ENCODE measurements at regions not wholly inside any gene's neighbourhood (a gene's known extent, or its start where the extent isn't known, plus 50 kb on each side); places are given as distances from the start of the nearest gene placed in this dataset.

- TF ChIP-seq CTCF (conservative IDR thresholded peaks at IDR 0.05; ENCODE audit: low read depth in 2 of 2) (no peak), ETS1 (IDR thresholded peaks at IDR 0.05) (no peak), POLR2AphosphoS5 (IDR thresholded peaks at IDR 0.05; ENCODE audit: low read depth) (no peak), STAT1 (IDR thresholded peaks at IDR 0.05; ENCODE audit: unreplicated experiment) (no peak), EZH2phosphoT487 (IDR thresholded peaks at IDR 0.05; ENCODE audit: unreplicated experiment) (no peak), CREB1 (CRISPR knock-in tag; IDR thresholded peaks at IDR 0.05; ENCODE audit: low read depth) (no peak)
Measured at GRCh38 chr14:39765676-39766075, 333.4 kb upstream of the FBXO33 start (continued).

- no peaks in the 10 kb centered on the region for H3F3A ChIP-seq (replicated peaks; ENCODE audit: low read depth)
- H2AFZ ChIP-seq: no peak overlapping the region
- H3K79me2 ChIP-seq (replicated peaks; ENCODE audit: insufficient read depth): no peaks in the 10 kb centered on the region
- no peaks in the 10 kb centered on the region for H3K27me3 ChIP-seq (ENCODE audit: insufficient read depth)
- Mint-ChIP-seq H3K9me3 (no peaks in the 10 kb centered on the region), H3K27me3 (ENCODE audit: insufficient read depth, low read depth, poor library complexity) (no peaks in the 10 kb centered on the region), H3K4me3 (no peak overlapping the region), H3K36me3 (ENCODE audit: low read depth) (no peaks in the 10 kb centered on the region), H3K4me1 (no peaks in the 10 kb centered on the region), H3K27ac (no peak overlapping the region)
- no peak for ATAC-seq
- no peaks in the 10 kb centered on the region for H3K36me3 ChIP-seq (ENCODE audit: insufficient read depth)
- H3K4me2 ChIP-seq: no peak overlapping the region
- H3K9me2 ChIP-seq (ENCODE audit: insufficient read depth): no peaks in the 10 kb centered on the region
- H3K4me1 ChIP-seq (ENCODE audit: insufficient read depth): no peaks in the 10 kb centered on the region
- no peak for DNase-seq (ENCODE audit: low spot score)
- H4K20me1 ChIP-seq (replicated peaks; ENCODE audit: insufficient read depth): no peaks in the 10 kb centered on the region
- no peak overlapping the region for H3K4me3 ChIP-seq
- H3K27ac ChIP-seq (ENCODE audit: low read depth): no peak overlapping the region
- no peak for TF ChIP-seq CTCF (conservative IDR thresholded peaks at IDR 0.05; ENCODE audit: low read depth in 2 of 2)
- TF ChIP-seq EZH2 (IDR thresholded peaks at IDR 0.05; ENCODE audit: low read depth, unreplicated experiment): no peak
- TF ChIP-seq ETS1 (IDR thresholded peaks at IDR 0.05): no peak
- no peak for TF ChIP-seq STAT1 (IDR thresholded peaks at IDR 0.05; ENCODE audit: unreplicated experiment)
- TF ChIP-seq REST (IDR thresholded peaks at IDR 0.05; ENCODE audit: unreplicated experiment): no peak
- TF ChIP-seq ZNF331 (CRISPR knock-in tag; IDR thresholded peaks at IDR 0.05; ENCODE audit: low read depth): no peak
- no peak for TF ChIP-seq JUNB (IDR thresholded peaks at IDR 0.05; ENCODE audit: unreplicated experiment)
- TF ChIP-seq NANOG (IDR thresholded peaks at IDR 0.05; ENCODE audit: borderline replicate concordance): no peak
- TF ChIP-seq EZH2phosphoT487 (IDR thresholded peaks at IDR 0.05; ENCODE audit: unreplicated experiment): no peak
- TF ChIP-seq ZNF114 (CRISPR knock-in tag; IDR thresholded peaks at IDR 0.05): no peak
- no peak for TF ChIP-seq CREB1 (CRISPR knock-in tag; IDR thresholded peaks at IDR 0.05; ENCODE audit: low read depth)
Measured at GRCh38 chr14:39763402-39763890, 331.2 kb upstream of the FBXO33 start.

Data from GM23338 (cell line).